ENCODE measurements at regions not wholly inside any gene's neighbourhood (a gene's known extent, or its start where the extent isn't known, plus 50 kb on each side); places are given as distances from the start of the nearest gene placed in this dataset.

GRCh38 chrX:42070866-42071265 lies 147.5 kb upstream of the CASK start:
- Mint-ChIP-seq H3K4me3 (no peak overlapping the region), H3K27me3 (no peaks in the 10 kb centered on the region), H3K27ac (no peak overlapping the region), H3K4me1 (ENCODE audit: unreplicated experiment) (no peaks in the 10 kb centered on the region), H3K36me3 (no peaks in the 10 kb centered on the region), H3K9me3 (no peaks in the 10 kb centered on the region)
- no peak for TF ChIP-seq CTCF (conservative IDR thresholded peaks at IDR 0.05)
- DNase-seq (ENCODE audit: extremely low spot score, unreplicated experiment) = no peak

GRCh38 chrX:42054256-42054655 lies 130.9 kb upstream of the CASK start:
- Mint-ChIP-seq H3K9me3 (no peaks in the 10 kb centered on the region), H3K27me3 (no peaks in the 10 kb centered on the region), H3K36me3 (no peaks in the 10 kb centered on the region), H3K27ac (no peak overlapping the region), H3K4me3 (no peak overlapping the region), H3K4me1 (ENCODE audit: unreplicated experiment) (no peaks in the 10 kb centered on the region)
- no peak for DNase-seq (ENCODE audit: extremely low spot score, unreplicated experiment)
- no peak for TF ChIP-seq CTCF (conservative IDR thresholded peaks at IDR 0.05)

GRCh38 chrX:42050345-42050744 lies 127.0 kb upstream of the CASK start:
- no peaks in the 10 kb centered on the region for H3K27me3 Mint-ChIP-seq
- no peaks in the 10 kb centered on the region for H3K9me3 Mint-ChIP-seq
- no peak overlapping the region for H3K27ac Mint-ChIP-seq
- TF ChIP-seq CTCF (conservative IDR thresholded peaks at IDR 0.05) = no peak
- no peak overlapping the region for H3K4me3 Mint-ChIP-seq
- H3K36me3 Mint-ChIP-seq = no peaks in the 10 kb centered on the region
- DNase-seq (ENCODE audit: extremely low spot score, unreplicated experiment) = no peak
- H3K4me1 Mint-ChIP-seq (ENCODE audit: unreplicated experiment) = no peaks in the 10 kb centered on the region

- no peaks in the 10 kb centered on the region for H3K9me3 Mint-ChIP-seq
- no peak overlapping the region for H3K4me3 Mint-ChIP-seq
- H3K4me1 Mint-ChIP-seq (ENCODE audit: unreplicated experiment) = no peaks in the 10 kb centered on the region
- H3K27me3 Mint-ChIP-seq = no peaks in the 10 kb centered on the region
- no peaks in the 10 kb centered on the region for H3K36me3 Mint-ChIP-seq
- no peak for DNase-seq (ENCODE audit: extremely low spot score, unreplicated experiment)
- no peak for TF ChIP-seq CTCF (conservative IDR thresholded peaks at IDR 0.05)
- H3K27ac Mint-ChIP-seq = no peak overlapping the region
Observed at GRCh38 chrX:42047886-42048285, 124.5 kb upstream of the CASK start.

GRCh38 chrX:42028109-42028508 lies 104.8 kb upstream of the CASK start:
- Mint-ChIP-seq H3K27me3 (no peaks in the 10 kb centered on the region), H3K9me3 (peaks cover 4% of the 10 kb centered on the region), H3K4me1 (ENCODE audit: unreplicated experiment) (no peaks in the 10 kb centered on the region), H3K36me3 (no peaks in the 10 kb centered on the region), H3K27ac (no peak overlapping the region), H3K4me3 (no peak overlapping the region)
- TF ChIP-seq CTCF (conservative IDR thresholded peaks at IDR 0.05) = no peak
- DNase-seq (ENCODE audit: extremely low spot score, unreplicated experiment) = no peak

- Mint-ChIP-seq H3K4me1 (ENCODE audit: unreplicated experiment) (no peaks in the 10 kb centered on the region), H3K9me3 (peaks cover 4% of the 10 kb centered on the region), H3K36me3 (no peaks in the 10 kb centered on the region), H3K27ac (no peak overlapping the region), H3K4me3 (no peak overlapping the region), H3K27me3 (no peaks in the 10 kb centered on the region)
- no peak for TF ChIP-seq CTCF (conservative IDR thresholded peaks at IDR 0.05)
- DNase-seq (ENCODE audit: extremely low spot score, unreplicated experiment) = no peak
Observed at GRCh38 chrX:42027367-42028000, 104.1 kb upstream of the CASK start.

All from type B pancreatic cell (in vitro differentiated cells).